ENCODE measurements at regions not wholly inside any gene's neighbourhood (a gene's known extent, or its start where the extent isn't known, plus 50 kb on each side); places are given as distances from the start of the nearest gene placed in this dataset.

DNA sequence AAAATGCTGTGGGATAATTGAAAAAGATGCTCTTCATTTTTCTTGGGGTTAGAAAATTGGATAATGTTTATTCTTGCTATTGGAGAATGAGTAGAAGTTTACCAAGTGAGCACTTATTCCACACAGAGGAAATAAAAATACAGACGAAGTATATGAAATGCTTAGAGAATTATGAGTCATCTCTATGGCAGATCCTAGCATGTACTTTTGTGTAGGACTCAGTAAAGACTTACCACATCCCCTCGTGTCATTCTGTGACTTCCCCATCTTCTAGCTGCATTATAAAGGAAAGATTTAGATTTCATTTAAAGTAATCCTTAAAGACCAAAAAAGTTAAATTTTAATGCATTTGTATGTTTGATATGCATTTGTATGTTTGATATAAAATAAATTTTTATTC lies 685.6 kb downstream of the TBC1D32 start:
- Histone ChIP-seq H3K79me2 (ENCODE audit: low read length) (no peaks in the 10 kb centered on the region), H3K9ac (ENCODE audit: low read length) (no peak overlapping the region), H3K27ac (ENCODE audit: low read length) (no peak overlapping the region), H3K36me3 (replicated peaks; ENCODE audit: low read depth, low read length) (no peaks in the 10 kb centered on the region), H3K4me1 (ENCODE audit: low read length) (peaks cover 23% of the 10 kb centered on the region), H3K4me2 (ENCODE audit: low read length) (no peak overlapping the region), H3K9me3 (ENCODE audit: insufficient read depth, low read length) (no peaks in the 10 kb centered on the region), H3K4me3 (ENCODE audit: low read length) (no peak overlapping the region), H3K27me3 (ENCODE audit: low read depth, low read length) (no peaks in the 10 kb centered on the region), H4K20me1 (ENCODE audit: insufficient read depth, low read length) (no peaks in the 10 kb centered on the region), H2AFZ (ENCODE audit: low read depth, low read length) (no peak overlapping the region)
- TF ChIP-seq, protein P1, sequence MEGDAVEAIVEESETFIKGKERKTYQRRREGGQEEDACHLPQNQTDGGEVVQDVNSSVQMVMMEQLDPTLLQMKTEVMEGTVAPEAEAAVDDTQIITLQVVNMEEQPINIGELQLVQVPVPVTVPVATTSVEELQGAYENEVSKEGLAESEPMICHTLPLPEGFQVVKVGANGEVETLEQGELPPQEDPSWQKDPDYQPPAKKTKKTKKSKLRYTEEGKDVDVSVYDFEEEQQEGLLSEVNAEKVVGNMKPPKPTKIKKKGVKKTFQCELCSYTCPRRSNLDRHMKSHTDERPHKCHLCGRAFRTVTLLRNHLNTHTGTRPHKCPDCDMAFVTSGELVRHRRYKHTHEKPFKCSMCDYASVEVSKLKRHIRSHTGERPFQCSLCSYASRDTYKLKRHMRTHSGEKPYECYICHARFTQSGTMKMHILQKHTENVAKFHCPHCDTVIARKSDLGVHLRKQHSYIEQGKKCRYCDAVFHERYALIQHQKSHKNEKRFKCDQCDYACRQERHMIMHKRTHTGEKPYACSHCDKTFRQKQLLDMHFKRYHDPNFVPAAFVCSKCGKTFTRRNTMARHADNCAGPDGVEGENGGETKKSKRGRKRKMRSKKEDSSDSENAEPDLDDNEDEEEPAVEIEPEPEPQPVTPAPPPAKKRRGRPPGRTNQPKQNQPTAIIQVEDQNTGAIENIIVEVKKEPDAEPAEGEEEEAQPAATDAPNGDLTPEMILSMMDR (IDR thresholded peaks at IDR 0.05; ENCODE audit: low read depth, low read length), result no peak

DNA sequence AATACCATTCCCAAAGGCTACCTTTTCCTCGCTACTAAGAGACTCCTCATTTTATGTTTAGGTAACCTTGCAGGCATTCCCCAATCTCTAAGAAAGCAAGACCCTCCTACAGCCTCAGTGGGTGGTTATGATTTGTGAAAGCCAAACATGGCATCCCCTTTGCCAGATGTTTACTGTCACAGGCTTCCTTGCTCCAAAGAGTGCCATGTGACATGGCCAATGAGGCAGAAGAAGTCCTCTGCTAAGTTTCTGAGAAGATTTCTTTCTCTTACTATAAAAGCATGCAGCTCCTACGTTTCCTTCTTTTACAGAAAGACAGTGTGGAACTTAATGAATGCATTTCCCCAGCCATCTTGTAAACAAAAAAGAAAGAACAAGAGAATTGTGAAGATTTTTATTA lies 688.2 kb downstream of the TBC1D32 start:
- Histone ChIP-seq H3K9ac (ENCODE audit: low read length) (no peak overlapping the region), H3K4me1 (ENCODE audit: low read length) (peaks cover 23% of the 10 kb centered on the region), H3K4me2 (ENCODE audit: low read length) (peak overlapping the region; percentile 27), H3K79me2 (ENCODE audit: low read length) (no peaks in the 10 kb centered on the region), H2AFZ (ENCODE audit: low read depth, low read length) (no peak overlapping the region), H3K4me3 (ENCODE audit: low read length) (no peak overlapping the region), H3K9me3 (ENCODE audit: insufficient read depth, low read length) (no peaks in the 10 kb centered on the region), H3K36me3 (replicated peaks; ENCODE audit: low read depth, low read length) (no peaks in the 10 kb centered on the region), H3K27ac (ENCODE audit: low read length) (peak overlapping the region; percentile 16; the same call in 1 of the 2 replicates), H3K27me3 (ENCODE audit: low read depth, low read length) (no peaks in the 10 kb centered on the region), H4K20me1 (ENCODE audit: insufficient read depth, low read length) (no peaks in the 10 kb centered on the region)
- no peak for TF ChIP-seq EZH2phosphoT487 (IDR thresholded peaks at IDR 0.05; ENCODE audit: low read depth)
- TF ChIP-seq, protein P1 (IDR thresholded peaks at IDR 0.05; ENCODE audit: low read depth, low read length), result no peak

DNA sequence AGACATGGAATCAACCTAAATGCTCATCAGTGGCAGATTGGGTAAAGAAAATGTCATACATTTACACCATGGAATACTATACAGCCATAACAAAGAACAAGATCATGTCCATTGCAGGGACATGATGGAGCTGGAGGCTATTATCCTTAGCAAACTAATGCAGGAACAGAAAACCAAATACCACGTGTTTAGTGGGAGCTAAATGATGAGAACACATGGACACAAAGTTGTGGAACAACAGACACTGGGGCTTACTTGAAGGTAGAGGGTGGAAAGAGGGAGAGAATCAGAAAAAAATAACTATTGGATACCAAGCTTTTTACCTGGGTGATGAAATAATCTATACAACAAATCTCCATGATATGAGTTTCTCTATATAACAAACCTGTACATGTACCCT lies 701.3 kb downstream of the TBC1D32 start:
- Histone ChIP-seq H3K9me3 (ENCODE audit: insufficient read depth, low read length) (no peaks in the 10 kb centered on the region), H3K9ac (ENCODE audit: low read length) (no peak overlapping the region), H3K36me3 (replicated peaks; ENCODE audit: low read depth, low read length) (no peaks in the 10 kb centered on the region), H3K4me1 (ENCODE audit: low read length) (no peaks in the 10 kb centered on the region), H4K20me1 (ENCODE audit: insufficient read depth, low read length) (no peaks in the 10 kb centered on the region), H3K27ac (ENCODE audit: low read length) (no peak overlapping the region), H2AFZ (ENCODE audit: low read depth, low read length) (no peak overlapping the region), H3K4me2 (ENCODE audit: low read length) (no peak overlapping the region), H3K79me2 (ENCODE audit: low read length) (no peaks in the 10 kb centered on the region), H3K4me3 (ENCODE audit: low read length) (no peak overlapping the region), H3K27me3 (ENCODE audit: low read depth, low read length) (no peaks in the 10 kb centered on the region)
- TF ChIP-seq, protein P1 (IDR thresholded peaks at IDR 0.05; ENCODE audit: low read depth, low read length), result no peak

DNA sequence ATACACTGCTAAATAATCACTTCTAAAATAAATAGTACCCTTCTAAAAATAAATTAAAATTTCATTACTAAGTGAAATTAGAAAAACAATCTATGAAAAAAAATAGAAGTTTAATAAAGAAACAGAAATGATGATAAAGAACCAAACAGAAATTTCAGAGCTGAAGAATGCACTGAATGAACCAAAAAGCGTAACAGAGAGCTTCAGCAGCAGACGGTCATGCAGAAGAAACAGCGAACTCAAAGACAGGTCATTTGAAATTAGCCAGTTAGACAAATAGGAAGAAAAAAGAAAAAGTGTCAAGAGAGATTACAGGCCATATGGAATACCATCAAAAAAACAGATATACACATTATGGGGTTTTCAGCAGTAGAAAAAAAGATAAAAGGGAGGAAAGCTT lies 706.7 kb downstream of the TBC1D32 start:
- no peaks in the 10 kb centered on the region for H3K79me2 ChIP-seq (ENCODE audit: low read length)
- no peaks in the 10 kb centered on the region for H4K20me1 ChIP-seq (ENCODE audit: insufficient read depth, low read length)
- H2AFZ ChIP-seq (ENCODE audit: low read depth, low read length), result no peak overlapping the region
- H3K36me3 ChIP-seq (replicated peaks; ENCODE audit: low read depth, low read length), result no peaks in the 10 kb centered on the region
- H3K9ac ChIP-seq (ENCODE audit: low read length), result no peak overlapping the region
- H3K4me1 ChIP-seq (ENCODE audit: low read length), result no peaks in the 10 kb centered on the region
- TF ChIP-seq EZH2phosphoT487 (IDR thresholded peaks at IDR 0.05; ENCODE audit: low read depth), result no peak
- TF ChIP-seq, protein P1 (IDR thresholded peaks at IDR 0.05; ENCODE audit: low read depth, low read length), result no peak
- H3K4me3 ChIP-seq (ENCODE audit: low read length), result no peak overlapping the region
- H3K9me3 ChIP-seq (ENCODE audit: insufficient read depth, low read length), result no peaks in the 10 kb centered on the region
- no peak overlapping the region for H3K27ac ChIP-seq (ENCODE audit: low read length)
- no peaks in the 10 kb centered on the region for H3K27me3 ChIP-seq (ENCODE audit: low read depth, low read length)
- no peak overlapping the region for H3K4me2 ChIP-seq (ENCODE audit: low read length)
